ENCODE measurements at regions not wholly inside any gene's neighbourhood (a gene's known extent, or its start where the extent isn't known, plus 50 kb on each side); places are given as distances from the start of the nearest gene placed in this dataset.

DNA sequence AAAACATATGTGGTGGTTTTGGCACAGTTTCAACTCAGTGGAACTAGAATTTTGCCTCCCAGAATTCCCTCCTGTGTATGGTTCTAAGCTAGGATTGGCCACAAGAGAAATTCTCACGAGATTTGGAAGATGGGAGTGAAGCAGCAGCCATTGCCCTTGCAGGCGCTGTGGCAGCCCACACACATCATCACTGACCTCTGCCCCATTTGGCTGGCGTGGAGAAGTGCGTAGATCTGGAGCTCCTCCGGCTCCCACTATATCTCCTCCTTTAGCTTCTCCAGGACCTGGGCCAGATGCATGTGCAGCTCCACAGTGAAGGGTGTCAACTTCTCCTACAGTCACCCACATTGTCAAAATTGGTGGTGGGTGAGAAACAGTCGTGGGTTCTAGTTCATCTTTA, 199.6 kb downstream of the EFHB start:
- no peak for DNase-seq (ENCODE audit: extremely low spot score, insufficient read length, low read depth)
- FAIRE-seq: no peak

GRCh38 chr3:19725000-19725399, 209.0 kb downstream of the EFHB start:
- DNase-seq (ENCODE audit: extremely low spot score, insufficient read length, low read depth) (no peak), FAIRE-seq (no peak)

- DNase-seq (ENCODE audit: extremely low spot score, insufficient read length, low read depth): no peak
- no peak for FAIRE-seq
These were observed 216.3 kb downstream of the EFHB start for GRCh38 chr3:19717736-19718135.

- FAIRE-seq (no peak), DNase-seq (ENCODE audit: extremely low spot score, insufficient read length, low read depth) (no peak)
These were observed 222.7 kb downstream of the EFHB start for GRCh38 chr3:19711160-19711782.

DNA sequence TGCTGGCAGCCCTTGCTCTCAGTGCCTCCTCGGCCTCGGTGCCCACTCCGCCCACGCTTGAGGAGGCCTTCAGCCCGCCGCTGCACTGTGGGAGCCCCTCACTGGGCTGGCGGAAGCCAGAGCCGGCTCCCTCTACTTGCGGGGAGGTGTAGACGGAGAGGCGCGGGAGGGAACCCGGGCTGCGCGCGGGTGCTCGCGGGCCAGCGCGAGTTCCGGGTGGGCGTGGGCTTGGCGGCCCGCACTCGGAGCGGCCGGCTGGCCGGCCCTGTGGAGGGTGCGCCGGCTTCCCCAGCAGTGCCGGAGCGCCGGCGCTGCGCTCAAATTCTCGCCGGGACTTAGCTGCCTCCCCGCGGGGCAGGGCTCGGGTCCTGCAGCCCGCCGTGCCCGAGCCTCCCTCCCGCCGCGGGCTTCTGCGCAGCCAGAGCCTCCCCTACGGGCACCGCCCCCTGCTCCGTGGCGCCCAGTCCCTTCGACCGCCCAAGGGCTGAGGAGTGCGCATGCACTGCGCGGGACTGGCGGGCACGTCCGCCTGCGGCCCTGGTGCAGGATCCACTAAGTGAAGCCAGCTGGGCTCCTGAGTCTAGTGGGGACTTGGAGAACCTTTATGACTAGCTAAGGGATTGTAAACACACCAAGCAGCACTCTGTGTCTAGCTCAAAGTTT, 231.5 kb downstream of the EFHB start:
- no peak for FAIRE-seq

GRCh38 chr3:19688767-19689166, 245.2 kb downstream of the EFHB start:
- FAIRE-seq (no peak), DNase-seq (ENCODE audit: extremely low spot score, insufficient read length, low read depth) (no peak)

More for the DNA sequence above, 231.5 kb downstream of the EFHB start:
- no peak for DNase-seq (ENCODE audit: extremely low spot score, insufficient read length, low read depth)

- FAIRE-seq (no peak), DNase-seq (ENCODE audit: extremely low spot score, insufficient read length, low read depth) (no peak)
These were observed 265.9 kb downstream of the EFHB start for GRCh38 chr3:19668163-19668562.

GRCh38 chr3:19662486-19662885, 271.5 kb downstream of the EFHB start:
- FAIRE-seq: no peak
- DNase-seq (ENCODE audit: extremely low spot score, insufficient read length, low read depth): no peak

- DNase-seq (ENCODE audit: extremely low spot score, insufficient read length, low read depth): no peak
- no peak for FAIRE-seq
These were observed 281.7 kb downstream of the EFHB start for GRCh38 chr3:19652336-19652735.

DNA sequence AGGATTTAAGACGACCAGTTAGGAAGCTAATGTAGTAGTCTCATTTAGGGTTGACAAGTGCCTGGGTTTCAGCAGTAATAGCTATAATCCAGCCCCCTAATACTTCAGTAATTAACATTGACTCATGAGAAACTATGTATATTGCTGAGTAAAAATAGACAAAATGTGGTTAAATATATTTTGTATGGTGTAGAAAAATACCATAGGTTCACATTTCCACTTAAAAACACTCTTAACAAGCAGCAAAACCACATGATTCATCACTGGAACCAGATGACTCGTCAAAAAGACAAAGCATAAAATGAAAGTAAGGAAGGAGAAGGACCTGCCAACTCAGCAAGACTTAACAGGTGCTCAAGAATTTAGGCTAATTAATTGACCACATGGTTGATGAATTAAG, 288.9 kb downstream of the EFHB start:
- no peak for FAIRE-seq

GRCh38 chr3:19644405-19644804, 289.6 kb downstream of the EFHB start:
- peak; percentile 15 for FAIRE-seq

More for the DNA sequence above, 288.9 kb downstream of the EFHB start:
- DNase-seq (ENCODE audit: extremely low spot score, insufficient read length, low read depth): no peak

DNA sequence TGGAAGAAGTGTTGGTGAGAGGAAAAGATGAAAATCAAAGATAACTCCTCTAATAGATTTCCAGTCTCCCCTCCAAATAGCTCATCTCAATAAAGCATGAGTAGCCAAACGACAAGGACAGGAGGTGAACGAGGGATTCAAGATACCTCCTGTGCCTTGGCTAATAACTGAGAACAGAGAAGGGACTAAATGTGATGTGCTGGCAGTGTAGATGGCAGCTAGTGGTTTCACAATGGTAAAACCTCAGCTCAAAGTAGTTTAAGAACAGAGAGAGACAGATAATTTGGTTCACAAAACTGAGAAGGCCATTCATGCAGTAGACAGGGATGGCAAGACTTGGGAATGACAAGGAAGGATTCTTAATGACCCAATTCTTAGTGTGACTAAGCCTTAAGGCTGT, 292.6 kb downstream of the EFHB start:
- FAIRE-seq: no peak
- DNase-seq (ENCODE audit: extremely low spot score, insufficient read length, low read depth): no peak

More at GRCh38 chr3:19644405-19644804, 289.6 kb downstream of the EFHB start:
- no peak for DNase-seq (ENCODE audit: extremely low spot score, insufficient read length, low read depth)

DNA sequence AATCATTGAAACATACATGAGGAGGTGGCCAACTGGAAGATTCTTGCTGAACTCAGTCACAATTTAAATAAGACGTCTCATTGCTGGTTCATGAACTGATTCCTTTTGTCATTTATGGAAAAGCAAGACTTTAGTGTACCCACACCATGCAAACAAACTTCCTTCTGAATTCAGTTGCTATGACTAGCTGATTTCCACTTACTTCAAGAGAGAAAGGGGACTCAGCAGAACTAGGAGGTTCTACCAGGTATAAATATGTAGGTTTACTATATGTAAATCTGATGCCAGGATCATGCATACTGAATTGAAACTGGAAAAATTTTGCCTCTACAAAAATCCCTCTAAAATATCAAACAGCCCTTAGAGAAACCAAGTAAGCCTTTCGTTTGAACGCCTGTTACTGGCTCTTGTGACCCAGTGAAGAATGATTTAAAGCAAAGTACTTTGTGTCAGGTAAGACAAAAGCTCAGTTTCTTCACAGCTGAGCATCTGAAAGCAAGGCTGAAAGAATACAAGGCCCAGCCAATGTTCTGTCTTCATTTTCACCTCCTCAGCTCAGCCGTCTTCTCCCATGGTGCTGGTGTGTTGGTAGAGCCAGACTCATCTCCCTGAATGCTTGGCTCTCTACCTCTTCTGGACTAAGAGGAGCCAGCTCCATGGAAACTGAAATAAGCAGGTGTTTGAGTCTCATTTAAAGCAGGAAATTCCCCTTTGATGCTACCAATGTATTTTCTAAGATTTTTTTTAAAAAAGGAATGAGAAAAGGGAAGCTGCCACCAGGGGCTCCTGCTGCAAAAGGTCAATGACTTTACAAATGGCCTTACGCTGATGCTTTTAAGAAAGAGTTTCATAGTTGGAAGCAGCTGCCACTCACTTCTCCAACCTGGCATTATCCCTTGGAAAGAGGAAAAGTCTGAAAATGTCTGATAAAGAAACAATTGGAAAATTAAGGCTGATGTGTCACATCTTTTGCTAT, 301.6 kb downstream of the EFHB start:
- FAIRE-seq: no peak
- no peak for DNase-seq (ENCODE audit: extremely low spot score, insufficient read length, low read depth)

GRCh38 chr3:19598870-19599269, 335.1 kb downstream of the EFHB start:
- DNase-seq (ENCODE audit: extremely low spot score, insufficient read length, low read depth) (no peak), FAIRE-seq (peak; percentile 49)

GRCh38 chr3:19596408-19596807, 337.6 kb downstream of the EFHB start:
- peak; percentile 18 for FAIRE-seq
- no peak for DNase-seq (ENCODE audit: extremely low spot score, insufficient read length, low read depth)

DNA sequence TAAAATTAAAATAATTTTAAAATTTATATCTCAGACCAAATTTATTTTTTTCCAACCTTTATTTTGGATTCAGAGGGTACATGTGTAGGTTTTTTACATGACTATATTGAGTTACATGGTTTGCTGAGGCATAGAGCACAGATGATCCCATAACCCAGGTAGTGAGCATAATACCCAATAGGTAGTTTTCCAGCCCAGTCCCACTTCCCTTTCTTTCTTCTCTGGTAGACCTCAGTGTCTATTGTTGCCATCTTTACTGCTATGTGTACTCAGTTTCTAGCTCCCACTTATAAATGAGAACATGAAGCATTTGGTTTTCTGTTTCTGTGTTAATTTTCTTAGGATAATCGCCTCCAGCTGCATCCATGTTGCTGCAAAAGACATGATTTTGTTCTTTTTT, 338.1 kb downstream of the EFHB start:
- no peak for DNase-seq (ENCODE audit: extremely low spot score, insufficient read length, low read depth)
- no peak for FAIRE-seq

Data from GM18507 (cell line).